Activated T-helper 2 cell treated with anti-CD3 and anti-CD28 coated beads, Interferon-gamma antibody, Interleukin-2, Interleukin-4, amounts not matched to agents 10 μg/mL and 5 μg/mL and 100 μg/mL, durations not matched to agents 14 hours and 24 hours and 36 hours (primary cell): ENCODE measurements at regions not wholly inside any gene's neighbourhood (a gene's known extent, or its start where the extent isn't known, plus 50 kb on each side); places are given as distances from the start of the nearest gene placed in this dataset.

ENCODE experiments used
- DNase-seq: peaks from one replicate; pipeline ENCODE4 v3.0.0; 2021; ENCODE audit warnings: low spot score
- H3K27ac Mint-ChIP-seq: one replicate; pipeline ENCODE4 v1.8.0; 2021; ENCODE audit warnings: mixed read lengths
- H3K27me3 Mint-ChIP-seq: one replicate; pipeline ENCODE4 v1.8.0; 2021; ENCODE audit warnings: low read depth, mixed read lengths
- H3K36me3 Mint-ChIP-seq: one replicate; pipeline ENCODE4 v1.8.0; 2021; ENCODE audit warnings: low read depth, mixed read lengths
- H3K4me1 Mint-ChIP-seq: one replicate; pipeline ENCODE4 v1.8.0; 2021; ENCODE audit warnings: low read depth, mixed read lengths
- H3K4me3 Mint-ChIP-seq: one replicate; pipeline ENCODE4 v1.8.0; 2021; ENCODE audit warnings: low read depth, mild to moderate bottlenecking, moderate library complexity, mixed read lengths
- H3K9me3 Mint-ChIP-seq: one replicate; pipeline ENCODE4 v1.8.0; 2021; ENCODE audit warnings: mixed read lengths
- intact Hi-C: fragments of 100-400 bp; cut with micrococcal nuclease; formaldehyde crosslinking; loops from one replicate; pipeline ENCODE4 v1.15.1; 2023

- no peaks in the 10 kb centered on the region for H3K9me3 Mint-ChIP-seq
- intact Hi-C loops = no loop called here
- no peaks in the 10 kb centered on the region for H3K27me3 Mint-ChIP-seq
- DNase-seq = no peak
- no peaks in the 10 kb centered on the region for H3K36me3 Mint-ChIP-seq
- H3K4me3 Mint-ChIP-seq = no peak overlapping the region
- H3K27ac Mint-ChIP-seq = no peak overlapping the region
- no peaks in the 10 kb centered on the region for H3K4me1 Mint-ChIP-seq
Observed at GRCh38 chr2:3138621-3139020, 239.0 kb downstream of the EIPR1 start.

DNA sequence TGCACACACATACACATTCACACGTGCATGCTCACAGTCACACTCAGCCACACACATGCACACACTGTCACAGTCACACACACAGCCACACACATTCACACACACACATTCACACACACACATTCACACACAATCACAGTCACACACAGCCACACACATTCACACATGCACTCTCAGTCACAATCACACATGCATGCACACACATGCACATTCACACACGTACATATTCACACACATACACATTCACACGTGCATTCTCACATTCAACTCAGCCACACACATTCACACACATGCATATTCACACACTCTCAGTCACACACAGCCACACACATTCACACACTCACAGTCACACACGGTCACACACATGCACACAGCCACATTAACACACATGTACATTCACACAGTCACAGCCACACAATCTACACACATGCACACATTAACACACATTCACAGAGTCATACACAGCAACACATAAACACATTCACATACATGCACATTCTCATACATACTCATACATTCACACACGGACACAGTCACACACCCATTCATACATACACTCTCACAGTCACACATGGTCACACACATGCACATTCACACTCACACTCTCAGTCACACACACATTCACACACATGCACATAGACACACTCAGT is 239.8 kb downstream of the EIPR1 start:
- H3K4me3 Mint-ChIP-seq = no peak overlapping the region
- H3K9me3 Mint-ChIP-seq = no peaks in the 10 kb centered on the region
- H3K27me3 Mint-ChIP-seq = no peaks in the 10 kb centered on the region
- H3K27ac Mint-ChIP-seq = no peak overlapping the region
- H3K36me3 Mint-ChIP-seq = no peaks in the 10 kb centered on the region
- H3K4me1 Mint-ChIP-seq = no peaks in the 10 kb centered on the region
- intact Hi-C loops = no loop called here
- no peak for DNase-seq

- Mint-ChIP-seq H3K4me1 (no peaks in the 10 kb centered on the region), H3K27ac (no peak overlapping the region), H3K9me3 (no peaks in the 10 kb centered on the region), H3K36me3 (no peaks in the 10 kb centered on the region), H3K27me3 (no peaks in the 10 kb centered on the region), H3K4me3 (no peak overlapping the region)
- no peak for DNase-seq
- intact Hi-C loops = no loop called here
Observed at GRCh38 chr2:3135676-3136075, 241.9 kb downstream of the EIPR1 start.

- no peaks in the 10 kb centered on the region for H3K4me1 Mint-ChIP-seq
- H3K9me3 Mint-ChIP-seq = no peaks in the 10 kb centered on the region
- H3K4me3 Mint-ChIP-seq = no peak overlapping the region
- H3K36me3 Mint-ChIP-seq = no peaks in the 10 kb centered on the region
- no peak overlapping the region for H3K27ac Mint-ChIP-seq
- intact Hi-C loops = no loop called here
- no peak for DNase-seq
- H3K27me3 Mint-ChIP-seq = no peaks in the 10 kb centered on the region
Observed at GRCh38 chr2:3134026-3134571, 243.5 kb downstream of the EIPR1 start.

DNA sequence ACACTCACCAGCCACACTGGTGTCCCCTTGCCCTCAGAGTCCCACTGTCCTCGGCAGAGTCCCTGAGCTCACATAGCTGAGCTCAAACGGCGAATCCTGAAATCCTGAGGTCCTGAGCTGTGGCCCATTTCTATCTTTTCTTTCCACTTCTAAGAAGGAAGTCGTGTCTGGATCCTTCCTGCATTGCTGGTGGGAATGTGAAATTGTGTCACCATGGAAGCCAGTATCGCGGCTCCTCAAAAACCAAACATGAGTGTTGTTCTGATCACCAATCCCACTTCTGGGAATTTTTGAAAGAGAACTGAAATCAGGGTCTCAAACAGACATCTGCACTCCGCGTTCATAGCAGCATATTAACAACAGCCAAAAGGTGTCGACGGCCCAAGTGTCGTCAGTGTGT is 244.7 kb downstream of the EIPR1 start:
- H3K4me3 Mint-ChIP-seq = no peak overlapping the region
- no peaks in the 10 kb centered on the region for H3K27me3 Mint-ChIP-seq
- no peaks in the 10 kb centered on the region for H3K4me1 Mint-ChIP-seq
- no peak for DNase-seq
- no peaks in the 10 kb centered on the region for H3K9me3 Mint-ChIP-seq
- no peak overlapping the region for H3K27ac Mint-ChIP-seq
- no peaks in the 10 kb centered on the region for H3K36me3 Mint-ChIP-seq
- intact Hi-C loops = no loop called here

GRCh38 chr2:3132466-3132865 is 245.2 kb downstream of the EIPR1 start:
- H3K27me3 Mint-ChIP-seq = no peaks in the 10 kb centered on the region
- no peak overlapping the region for H3K27ac Mint-ChIP-seq
- no peaks in the 10 kb centered on the region for H3K36me3 Mint-ChIP-seq
- no peaks in the 10 kb centered on the region for H3K4me1 Mint-ChIP-seq
- no peak for DNase-seq
- no peak overlapping the region for H3K4me3 Mint-ChIP-seq
- intact Hi-C loops = no loop called here
- no peaks in the 10 kb centered on the region for H3K9me3 Mint-ChIP-seq

- no peak for DNase-seq
- Mint-ChIP-seq H3K27me3 (no peaks in the 10 kb centered on the region), H3K27ac (no peak overlapping the region), H3K4me1 (no peaks in the 10 kb centered on the region), H3K36me3 (no peaks in the 10 kb centered on the region), H3K9me3 (no peaks in the 10 kb centered on the region), H3K4me3 (no peak overlapping the region)
- intact Hi-C loops = no loop called here
Observed at GRCh38 chr2:3131636-3132326, 245.8 kb downstream of the EIPR1 start.

DNA sequence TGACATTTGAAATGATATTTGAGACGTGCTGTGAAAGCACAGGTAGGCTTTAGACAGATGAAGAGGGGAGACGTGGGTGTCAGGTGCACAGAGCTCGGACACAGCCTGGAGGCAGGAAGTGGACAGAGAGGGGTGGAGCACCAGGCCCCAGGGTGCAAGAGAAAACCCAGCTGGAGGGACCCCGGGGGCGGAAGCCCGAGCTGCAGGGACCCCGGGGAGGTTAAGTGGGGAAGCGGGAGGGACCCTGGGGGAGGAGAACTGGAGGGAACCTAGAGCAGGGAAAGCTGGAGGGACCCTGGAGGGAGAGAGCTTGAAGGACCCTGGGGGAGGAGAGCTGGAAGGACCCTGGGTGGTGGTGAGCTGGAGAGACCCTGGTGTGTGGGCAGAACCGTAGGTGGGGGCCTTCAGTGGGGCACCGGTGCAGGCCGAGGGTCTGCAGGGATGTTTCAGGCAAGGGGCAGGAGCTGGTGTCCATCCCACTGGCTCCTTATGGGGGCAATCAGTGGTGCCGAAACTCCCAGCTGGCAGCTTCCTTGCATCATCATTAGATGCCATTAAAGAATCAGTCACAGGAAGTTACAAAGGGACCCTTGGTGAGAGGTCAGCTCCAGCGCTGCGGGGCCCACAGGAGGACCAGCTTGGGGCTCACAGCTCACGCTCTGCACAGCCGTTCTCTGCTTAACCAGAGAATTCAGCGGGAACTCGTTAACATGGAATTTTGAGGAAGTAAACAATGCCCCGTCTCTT is 246.6 kb downstream of the EIPR1 start:
- H3K9me3 Mint-ChIP-seq = no peaks in the 10 kb centered on the region
- no peaks in the 10 kb centered on the region for H3K36me3 Mint-ChIP-seq
- no peak for DNase-seq
- no peak overlapping the region for H3K4me3 Mint-ChIP-seq
- H3K4me1 Mint-ChIP-seq = no peaks in the 10 kb centered on the region
- H3K27ac Mint-ChIP-seq = no peak overlapping the region
- intact Hi-C loops = no loop called here
- no peaks in the 10 kb centered on the region for H3K27me3 Mint-ChIP-seq

DNA sequence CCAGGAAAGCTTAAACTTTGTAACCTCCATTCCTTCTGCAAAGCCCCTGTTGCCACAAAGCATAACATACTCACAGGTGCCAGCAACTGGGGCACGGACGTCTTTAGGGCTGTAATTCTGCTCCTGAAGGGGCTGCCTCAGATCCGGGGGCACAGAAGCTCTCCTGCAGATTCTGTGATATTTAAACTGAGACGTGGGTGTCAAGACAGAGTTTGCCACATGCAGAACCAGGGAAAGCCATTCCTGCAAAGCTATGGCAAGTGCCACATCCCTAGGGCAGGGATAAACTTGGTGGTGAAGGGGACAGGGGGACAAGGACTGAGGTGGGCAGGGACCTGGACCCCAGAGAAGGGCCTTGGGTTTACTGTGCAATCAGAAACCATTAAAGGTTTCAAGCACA is 247.2 kb downstream of the EIPR1 start:
- Mint-ChIP-seq H3K27ac (no peak overlapping the region), H3K4me1 (no peaks in the 10 kb centered on the region), H3K36me3 (no peaks in the 10 kb centered on the region), H3K9me3 (no peaks in the 10 kb centered on the region), H3K4me3 (no peak overlapping the region), H3K27me3 (no peaks in the 10 kb centered on the region)
- intact Hi-C loops = no loop called here
- no peak for DNase-seq

- no peaks in the 10 kb centered on the region for H3K36me3 Mint-ChIP-seq
- intact Hi-C loops = no loop called here
- DNase-seq = no peak
- no peaks in the 10 kb centered on the region for H3K27me3 Mint-ChIP-seq
- no peak overlapping the region for H3K4me3 Mint-ChIP-seq
- no peaks in the 10 kb centered on the region for H3K9me3 Mint-ChIP-seq
- no peak overlapping the region for H3K27ac Mint-ChIP-seq
- no peaks in the 10 kb centered on the region for H3K4me1 Mint-ChIP-seq
Observed at GRCh38 chr2:3129867-3130266, 247.8 kb downstream of the EIPR1 start.

GRCh38 chr2:3128786-3129185 is 248.8 kb downstream of the EIPR1 start:
- Mint-ChIP-seq H3K27me3 (no peaks in the 10 kb centered on the region), H3K4me3 (no peak overlapping the region), H3K27ac (no peak overlapping the region), H3K9me3 (no peaks in the 10 kb centered on the region), H3K4me1 (no peaks in the 10 kb centered on the region), H3K36me3 (no peaks in the 10 kb centered on the region)
- no peak for DNase-seq
- intact Hi-C loops = no loop called here

DNA sequence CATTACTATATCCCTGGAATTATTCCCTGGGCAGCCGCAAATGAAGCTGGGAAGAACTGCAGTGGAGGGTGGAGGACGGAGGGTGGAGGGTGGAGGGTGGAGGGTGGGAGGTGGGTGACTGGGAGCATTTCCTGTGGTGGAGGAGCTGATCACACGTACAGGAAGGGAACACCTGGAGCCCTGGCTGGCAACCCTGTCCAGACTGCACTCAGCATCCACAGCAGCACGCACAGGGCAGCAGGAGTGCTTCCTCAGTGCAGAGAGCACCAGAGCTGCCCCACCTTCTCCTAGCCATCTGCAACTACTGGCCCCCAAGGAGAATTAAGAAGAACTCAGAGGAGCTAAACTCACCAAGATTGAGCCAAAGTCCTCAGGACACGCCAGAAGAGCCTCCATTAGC is 249.9 kb downstream of the EIPR1 start:
- Mint-ChIP-seq H3K36me3 (no peaks in the 10 kb centered on the region), H3K27ac (no peak overlapping the region), H3K9me3 (no peaks in the 10 kb centered on the region), H3K4me3 (no peak overlapping the region), H3K4me1 (no peaks in the 10 kb centered on the region), H3K27me3 (no peaks in the 10 kb centered on the region)
- DNase-seq = no peak
- intact Hi-C loops = no loop called here
